Stomach smooth muscle (tissue), 2 donors: ENCODE measurements at regions not wholly inside any gene's neighbourhood (a gene's known extent, or its start where the extent isn't known, plus 50 kb on each side); places are given as distances from the start of the nearest gene placed in this dataset.

Source experiments
- H3K27ac ChIP-seq: one replicate; pipeline ENCODE4 v1.7.0; 2013; ENCODE audit warnings: mild to moderate bottlenecking, low read length, inconsistent platforms
- H3K27me3 ChIP-seq, 2 donors: one replicate each; pipeline ENCODE4 v1.7.0; 2013; ENCODE audit warnings: low read length in 2 of 2; ENCODE audit not compliant: insufficient read depth in 2 of 2, control insufficient read depth in 1 of 2
- H3K36me3 ChIP-seq, 2 donors: one replicate each; pipeline ENCODE4 v1.7.0; 2013; ENCODE audit warnings: low read length in 2 of 2; ENCODE audit not compliant: control insufficient read depth in 2 of 2, insufficient read depth in 2 of 2
- H3K4me1 ChIP-seq: one replicate; pipeline ENCODE4 v1.7.0; 2013; ENCODE audit warnings: low read length; ENCODE audit not compliant: control insufficient read depth, insufficient read depth
- H3K4me3 ChIP-seq, 2 donors: one replicate each; pipeline ENCODE4 v1.7.0; 2013; ENCODE audit warnings: low read length in 2 of 2
- H3K9ac ChIP-seq, 2 donors: one replicate each; pipeline ENCODE4 v1.7.0; 2013; ENCODE audit warnings: low read length in 2 of 2, mild to moderate bottlenecking in 1 of 2
- H3K9me3 ChIP-seq, 2 donors: one replicate each; pipeline ENCODE4 v1.7.0; 2013; ENCODE audit warnings: low read length in 2 of 2; ENCODE audit not compliant: control insufficient read depth in 2 of 2
- donor health status: healthy.
- donor health status: Pancreatic carcinoma.

GRCh38 chr4:35525192-35525978, 718.9 kb downstream of the ARAP2 start:
- Histone ChIP-seq H3K4me3 (no peak overlapping the region), H3K27me3 (no peaks in the 10 kb centered on the region), H3K27ac (no peak overlapping the region), H3K9ac (no peak overlapping the region), H3K9me3 (no peaks in the 10 kb centered on the region), H3K4me1 (no peaks in the 10 kb centered on the region), H3K36me3 (no peaks in the 10 kb centered on the region)

GRCh38 chr4:35526456-35526855, 717.9 kb downstream of the ARAP2 start:
- Histone ChIP-seq H3K4me1 (no peaks in the 10 kb centered on the region), H3K27ac (no peak overlapping the region), H3K36me3 (no peaks in the 10 kb centered on the region), H3K9me3 (no peaks in the 10 kb centered on the region), H3K27me3 (no peaks in the 10 kb centered on the region), H3K9ac (no peak overlapping the region), H3K4me3 (no peak overlapping the region)

- Histone ChIP-seq H3K27ac (no peak overlapping the region), H3K9me3 (no peaks in the 10 kb centered on the region), H3K9ac (no peak overlapping the region), H3K4me3 (no peak overlapping the region), H3K4me1 (no peaks in the 10 kb centered on the region), H3K27me3 (no peaks in the 10 kb centered on the region), H3K36me3 (no peaks in the 10 kb centered on the region)
Observed at GRCh38 chr4:35534962-35535361, 709.4 kb downstream of the ARAP2 start.

GRCh38 chr4:35538807-35539206, 705.5 kb downstream of the ARAP2 start:
- no peaks in the 10 kb centered on the region for H3K36me3 ChIP-seq

GRCh38 chr4:35539404-35540055, 704.8 kb downstream of the ARAP2 start:
- Histone ChIP-seq H3K9ac (no peak overlapping the region), H3K27me3 (no peaks in the 10 kb centered on the region), H3K27ac (no peak overlapping the region), H3K9me3 (peaks cover 0 to 6% of the 10 kb centered on the region in 2 donors), H3K36me3 (no peaks in the 10 kb centered on the region), H3K4me3 (no peak overlapping the region), H3K4me1 (no peaks in the 10 kb centered on the region)

More at GRCh38 chr4:35538807-35539206, 705.5 kb downstream of the ARAP2 start:
- Histone ChIP-seq H3K9ac (no peak overlapping the region), H3K27me3 (no peaks in the 10 kb centered on the region), H3K4me1 (no peaks in the 10 kb centered on the region), H3K4me3 (no peak overlapping the region), H3K27ac (no peak overlapping the region), H3K9me3 (peaks cover 0 to 6% of the 10 kb centered on the region in 2 donors)

- no peak overlapping the region for H3K27ac ChIP-seq
- H3K27me3 ChIP-seq = no peaks in the 10 kb centered on the region
- no peak overlapping the region for H3K9ac ChIP-seq
- H3K4me1 ChIP-seq = no peaks in the 10 kb centered on the region
- no peak overlapping the region for H3K4me3 ChIP-seq
- peaks cover 0 to 6% of the 10 kb centered on the region in 2 donors for H3K9me3 ChIP-seq
- H3K36me3 ChIP-seq = no peaks in the 10 kb centered on the region
Observed at GRCh38 chr4:35541146-35541887, 703.0 kb downstream of the ARAP2 start.

GRCh38 chr4:35541888-35542213, 702.5 kb downstream of the ARAP2 start:
- no peaks in the 10 kb centered on the region for H3K27me3 ChIP-seq
- peaks cover 0 to 6% of the 10 kb centered on the region in 2 donors for H3K9me3 ChIP-seq
- H3K9ac ChIP-seq = no peak overlapping the region
- no peak overlapping the region for H3K4me3 ChIP-seq
- no peak overlapping the region for H3K27ac ChIP-seq
- H3K4me1 ChIP-seq = no peaks in the 10 kb centered on the region
- no peaks in the 10 kb centered on the region for H3K36me3 ChIP-seq

GRCh38 chr4:35548921-35549320, 695.4 kb downstream of the ARAP2 start:
- H3K9me3 ChIP-seq = no peaks in the 10 kb centered on the region
- H3K36me3 ChIP-seq = no peaks in the 10 kb centered on the region
- no peak overlapping the region for H3K4me3 ChIP-seq
- no peaks in the 10 kb centered on the region for H3K4me1 ChIP-seq
- H3K27ac ChIP-seq = no peak overlapping the region
- H3K9ac ChIP-seq = no peak overlapping the region
- no peaks in the 10 kb centered on the region for H3K27me3 ChIP-seq

- no peaks in the 10 kb centered on the region for H3K36me3 ChIP-seq
- H3K4me1 ChIP-seq = no peaks in the 10 kb centered on the region
- no peak overlapping the region for H3K27ac ChIP-seq
- no peaks in the 10 kb centered on the region for H3K9me3 ChIP-seq
- no peak overlapping the region for H3K4me3 ChIP-seq
- H3K9ac ChIP-seq = no peak overlapping the region
- H3K27me3 ChIP-seq = no peaks in the 10 kb centered on the region
Observed at GRCh38 chr4:35556387-35556786, 687.9 kb downstream of the ARAP2 start.

- Histone ChIP-seq H3K27me3 (no peaks in the 10 kb centered on the region), H3K36me3 (no peaks in the 10 kb centered on the region), H3K9ac (no peak overlapping the region), H3K4me3 (no peak overlapping the region), H3K27ac (no peak overlapping the region), H3K9me3 (no peaks in the 10 kb centered on the region), H3K4me1 (no peaks in the 10 kb centered on the region)
Observed at GRCh38 chr4:35559559-35560365, 684.6 kb downstream of the ARAP2 start.
